IMR-90 (cell line): ENCODE measurements at regions not wholly inside any gene's neighbourhood (a gene's known extent, or its start where the extent isn't known, plus 50 kb on each side); places are given as distances from the start of the nearest gene placed in this dataset.

ENCODE experiments used
- ATAC-seq: fragments of 200-7000 bp; cut with Tn5 transposase; 2 replicates; pipeline ENCODE4 v1.9.1; 2020; ENCODE audit warnings: low read depth, mild to moderate bottlenecking, moderate library complexity
- BruUV-seq: library from RNA; stranded (reverse); fragments of 400-500 nt; replicated peaks from 2 replicates; lab custom pipeline; 2021; lab: Mats Ljungman, UMichigan
- CTCF ChIA-PET: fragments of 300-600 bp; formaldehyde crosslinking; extraction: SDS; loops from one replicate; lab custom pipeline; 2021; ENCODE audit warnings: antibody characterized with exemption; lab: Yijun Ruan, JAX
- POLR2A ChIA-PET: fragments of 300-600 bp; sonication (Branson Sonifier 250); formaldehyde crosslinking; loops from one replicate; lab custom pipeline; 2022; ENCODE audit warnings: antibody characterized with exemption; ENCODE audit not compliant: unreplicated experiment; lab: Charles Lee
- DNase-seq: peaks from one replicate; pipeline ENCODE4 v3.0.0; 2013
- H2AFZ ChIP-seq: replicated peaks from 2 replicates; pipeline ENCODE3; 2013; ENCODE audit warnings: low read length, mild to moderate bottlenecking; ENCODE audit not compliant: poor library complexity
- H2AK5ac ChIP-seq: 2 replicates; pipeline ENCODE4 v1.6.1; 2013; ENCODE audit warnings: low read depth, low read length, inconsistent platforms
- H2AK9ac ChIP-seq: replicated peaks from 2 replicates; pipeline ENCODE3; 2013; ENCODE audit warnings: mild to moderate bottlenecking, low read depth, low read length, moderate library complexity; ENCODE audit not compliant: poor library complexity
- H2BK120ac ChIP-seq: 2 replicates; pipeline ENCODE4 v1.6.1; 2013; ENCODE audit warnings: low read depth, low read length, inconsistent platforms
- H2BK15ac ChIP-seq: 3 replicates; pipeline ENCODE4 v1.6.1; 2013; ENCODE audit warnings: low read depth, low read length, inconsistent platforms
- H2BK20ac ChIP-seq: 2 replicates; pipeline ENCODE4 v1.6.1; 2013; ENCODE audit warnings: low read depth, mild to moderate bottlenecking, inconsistent platforms, low read length, moderate library complexity
- H2BK5ac ChIP-seq: 2 replicates; pipeline ENCODE4 v1.6.1; 2013; ENCODE audit warnings: mild to moderate bottlenecking, low read depth, low read length, inconsistent platforms; ENCODE audit not compliant: poor library complexity, severe bottlenecking
- H3K14ac ChIP-seq: replicated peaks from 2 replicates; pipeline ENCODE4 v1.6.1; 2013; ENCODE audit warnings: low read depth, low read length, inconsistent platforms
- H3K18ac ChIP-seq: 2 replicates; pipeline ENCODE4 v1.6.1; 2013; ENCODE audit warnings: low read depth, low read length, control low read depth
- H3K23ac ChIP-seq: 2 replicates; pipeline ENCODE4 v1.6.1; 2013; ENCODE audit warnings: low read depth, low read length, inconsistent platforms
- H3K27ac ChIP-seq: 2 replicates; pipeline ENCODE4 v1.5.1; 2013; ENCODE audit warnings: mild to moderate bottlenecking, control low read depth, low read length; ENCODE audit not compliant: insufficient read depth
- H3K27me3 ChIP-seq: 2 replicates; pipeline ENCODE4 v1.6.1; 2013; ENCODE audit warnings: low read length; ENCODE audit not compliant: control insufficient read depth, insufficient read depth
- H3K36me3 ChIP-seq: 2 replicates; pipeline ENCODE4 v1.6.1; 2013; ENCODE audit warnings: low read length, mixed read lengths; ENCODE audit not compliant: control insufficient read depth, insufficient read depth
- H3K4ac ChIP-seq: 2 replicates; pipeline ENCODE4 v1.6.1; 2013; ENCODE audit warnings: low read depth, low read length, inconsistent platforms
- H3K4me1 ChIP-seq: 2 replicates; pipeline ENCODE4 v1.6.1; 2013; ENCODE audit warnings: low read length, mixed read lengths; ENCODE audit not compliant: control insufficient read depth, insufficient read depth
- H3K4me2 ChIP-seq: 2 replicates; pipeline ENCODE4 v1.6.1; 2013; ENCODE audit warnings: low read depth, mild to moderate bottlenecking, control low read depth, low read length, moderate library complexity
- H3K4me3 ChIP-seq: 2 replicates; pipeline ENCODE4 v1.5.1; 2013; ENCODE audit warnings: low read depth, mild to moderate bottlenecking, control low read depth, low read length, moderate library complexity; ENCODE audit not compliant: insufficient read depth
- H3K56ac ChIP-seq: 2 replicates; pipeline ENCODE4 v1.6.1; 2013; ENCODE audit warnings: low read length, inconsistent platforms; ENCODE audit not compliant: insufficient read depth; ENCODE audit errors: extremely low read depth
- H3K79me1 ChIP-seq, 2 experiments: 2 replicates each; pipeline ENCODE4 v1.6.1; 2013; ENCODE audit warnings: low read length in 2 of 2, inconsistent platforms in 1 of 2, low read depth in 1 of 2
- H3K9ac ChIP-seq: 2 replicates; pipeline ENCODE4 v1.6.1; 2013; ENCODE audit warnings: low read depth, low read length, control low read depth
- H3K9me1 ChIP-seq: 2 replicates; pipeline ENCODE4 v1.6.1; 2013; ENCODE audit warnings: low read length, inconsistent platforms; ENCODE audit not compliant: insufficient read depth
- H3K9me3 ChIP-seq: 2 replicates; pipeline ENCODE4 v1.6.1; 2013; ENCODE audit warnings: low read length; ENCODE audit not compliant: control insufficient read depth, insufficient read depth
- H4K20me1 ChIP-seq: 2 replicates; pipeline ENCODE4 v1.6.1; 2013; ENCODE audit warnings: low read length, inconsistent platforms; ENCODE audit not compliant: insufficient read depth
- H4K5ac ChIP-seq: 2 replicates; pipeline ENCODE4 v1.6.1; 2013; ENCODE audit warnings: mild to moderate bottlenecking, low read depth, low read length, control low read depth
- H4K8ac ChIP-seq, 2 experiments: 2 replicates each; pipeline ENCODE4 v1.6.1; 2013; ENCODE audit warnings: low read depth in 2 of 2, low read length in 2 of 2, control low read depth in 1 of 2, inconsistent platforms in 1 of 2
- H4K91ac ChIP-seq: 2 replicates; pipeline ENCODE4 v1.6.1; 2013; ENCODE audit warnings: low read depth, low read length, inconsistent platforms; ENCODE audit not compliant: insufficient read depth
- CEBPB ChIP-seq: IDR thresholded peaks from 2 replicates; pipeline ENCODE4 v1.6.1; 2012; ENCODE audit warnings: low read depth, low read length, improper control_type of control experiment
- MAFK ChIP-seq: IDR thresholded peaks from 2 replicates; pipeline ENCODE4 v1.6.1; 2012; ENCODE audit warnings: low read depth, low read length, improper control_type of control experiment
- POLR2A ChIP-seq: IDR thresholded peaks from 2 replicates; pipeline ENCODE4 v1.6.1; 2012; ENCODE audit warnings: mild to moderate bottlenecking, low read depth, low read length
- RCOR1 ChIP-seq: IDR thresholded peaks from 2 replicates; pipeline ENCODE4 v1.6.1; 2012; ENCODE audit warnings: mild to moderate bottlenecking, low read length, improper control_type of control experiment; ENCODE audit not compliant: insufficient replicate concordance
- SMC3 ChIP-seq: fragments of 150-350 bp; IDR thresholded peaks from 2 replicates; pipeline ENCODE4 v1.6.1; 2016; ENCODE audit warnings: low read depth, mild to moderate bottlenecking, antibody characterized with exemption, low read length, moderate library complexity
- WGBS, 2 experiments: methylation state at CpG; one replicate each; pipeline versions ENCODE4 v1.1.5 to v1.1.7; 2013; ENCODE audit warnings: missing lambda C conversion rate in 2 of 2; ENCODE audit not compliant: insufficient read length in 1 of 2; ENCODE audit errors: extremely low coverage in 2 of 2; 5-methylcytosine and 5-hydroxymethylcytosine counted together
- dilution Hi-C: fragments of 300-500 bp; cut with HindIII; formaldehyde crosslinking; loops from one replicate; pipeline ENCODE4 v1.14.3; 2018; ENCODE audit warnings: low sequenced_read_pairs; ENCODE audit not compliant: unreplicated experiment
- in situ Hi-C: fragments of 300-500 bp; cut with MboI; formaldehyde crosslinking; loops from 3 replicates; pipeline ENCODE4 v1.14.3; 2019; ENCODE audit warnings: low sequenced_read_pairs, inconsistent platforms, mixed read lengths
- intact Hi-C: fragments of 100-400 bp; cut with micrococcal nuclease; formaldehyde crosslinking; loops from 2 replicates; pipeline ENCODE4 v1.10.0; 2022
- TF ChIP-seq, protein P1 (sequence below): fragments of 150-350 bp; IDR thresholded peaks from 2 replicates; pipeline ENCODE4 v1.6.1; 2016; ENCODE audit warnings: low read depth, mild to moderate bottlenecking, low read length, moderate library complexity, borderline replicate concordance

DNA sequence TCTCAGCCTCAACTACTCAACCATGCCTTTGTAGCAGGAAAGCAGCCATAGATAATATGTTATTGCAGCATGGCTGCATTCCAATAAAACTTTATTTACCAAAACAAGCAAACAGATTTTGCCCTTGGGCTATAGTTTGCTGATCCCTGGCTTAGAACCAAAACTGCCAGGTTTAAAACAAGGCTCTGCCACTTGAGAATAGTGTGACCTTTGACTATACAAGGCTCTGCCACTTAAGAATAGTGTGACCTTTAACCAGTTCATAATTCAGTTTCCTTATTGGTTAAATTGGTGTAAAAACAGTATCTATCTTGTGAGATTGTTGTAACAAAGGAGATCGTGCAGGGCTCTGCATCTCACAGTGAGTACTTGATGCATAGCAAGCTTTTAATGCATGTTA is 217.3 kb upstream of the MTNR1B start:
- Histone ChIP-seq H4K5ac (no peak overlapping the region), H3K36me3 (no peaks in the 10 kb centered on the region), H2AFZ (no peak overlapping the region), H4K8ac (no peak overlapping the region), H2AK5ac (no peak overlapping the region), H3K79me1 (no peaks in the 10 kb centered on the region), H3K23ac (no peak overlapping the region), H3K4me3 (no peak overlapping the region), H3K4me1 (no peaks in the 10 kb centered on the region), H3K9me1 (no peaks in the 10 kb centered on the region), H3K56ac (no peak overlapping the region), H3K9me3 (no peaks in the 10 kb centered on the region), H3K27ac (no peak overlapping the region), H2BK20ac (no peak overlapping the region), H3K9ac (no peak overlapping the region), H2BK120ac (no peak overlapping the region), H3K4me2 (no peak overlapping the region), H3K18ac (no peak overlapping the region), H3K14ac (no peak overlapping the region), H2BK15ac (no peak overlapping the region), H4K20me1 (no peaks in the 10 kb centered on the region), H3K4ac (no peak overlapping the region), H3K27me3 (no peaks in the 10 kb centered on the region), H2AK9ac (no peak overlapping the region), H4K91ac (no peak overlapping the region), H2BK5ac (no peak overlapping the region)
- TF ChIP-seq MAFK (no peak), CEBPB (no peak), SMC3 (no peak), RCOR1 (no peak), POLR2A (no peak)
- TF ChIP-seq, protein P1, sequence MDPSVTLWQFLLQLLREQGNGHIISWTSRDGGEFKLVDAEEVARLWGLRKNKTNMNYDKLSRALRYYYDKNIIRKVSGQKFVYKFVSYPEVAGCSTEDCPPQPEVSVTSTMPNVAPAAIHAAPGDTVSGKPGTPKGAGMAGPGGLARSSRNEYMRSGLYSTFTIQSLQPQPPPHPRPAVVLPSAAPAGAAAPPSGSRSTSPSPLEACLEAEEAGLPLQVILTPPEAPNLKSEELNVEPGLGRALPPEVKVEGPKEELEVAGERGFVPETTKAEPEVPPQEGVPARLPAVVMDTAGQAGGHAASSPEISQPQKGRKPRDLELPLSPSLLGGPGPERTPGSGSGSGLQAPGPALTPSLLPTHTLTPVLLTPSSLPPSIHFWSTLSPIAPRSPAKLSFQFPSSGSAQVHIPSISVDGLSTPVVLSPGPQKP, result no peak
- WGBS, 2 experiments, result no CpG with 5 or more reads among the region's 1 CpG
- ChIA-PET CTCF (interaction anchor here (0.6 kb wide), 1 partner anchor 1914 kb away, joined by 3 read pairs; no protein-coding TSS in a partner anchor), POLR2A (no interaction called here)
- in situ Hi-C loops, result no loop called here
- no peak for DNase-seq
- dilution Hi-C loops, result no loop called here
- BruUV-seq, result no TSS peak
- ATAC-seq, result no peak
- intact Hi-C loops, result no loop called here
